GM12878 (cell line): ENCODE measurements at regions not wholly inside any gene's neighbourhood (a gene's known extent, or its start where the extent isn't known, plus 50 kb on each side); places are given as distances from the start of the nearest gene placed in this dataset.

Source experiments
- ATAC-seq: fragments of 200-7000 bp; cut with Tn5 transposase; 3 replicates; pipeline ENCODE4 v1.9.1; 2020; ENCODE audit warnings: mild to moderate bottlenecking, moderate library complexity
- BruUV-seq: library from RNA; stranded (reverse); fragments of 400-500 nt; replicated peaks from 2 replicates; lab custom pipeline; 2021; lab: Mats Ljungman, UMichigan
- CTCF ChIA-PET: fragments of 300-600 bp; sonication (Branson Sonifier 250); formaldehyde crosslinking; extraction: SDS; loops from one replicate; lab custom pipeline; 2021; ENCODE audit warnings: inconsistent platforms; lab: Yijun Ruan, JAX
- POLR2A ChIA-PET: fragments of 350-600 bp; formaldehyde crosslinking; extraction: SDS; loops from one replicate; lab custom pipeline; 2021; ENCODE audit warnings: inconsistent platforms; lab: Charles Lee
- RAD21 ChIA-PET: fragments of 300-600 bp; sonication (Branson Sonifier 250); formaldehyde crosslinking; loops from one replicate; lab custom pipeline; 2023; ENCODE audit warnings: antibody characterized with exemption; ENCODE audit not compliant: unreplicated experiment; lab: Charles Lee
- SMC1A ChIA-PET: fragments of 300-600 bp; sonication (Branson Sonifier 250); formaldehyde crosslinking; loops from one replicate; lab custom pipeline; 2023; ENCODE audit not compliant: unreplicated experiment, uncharacterized antibody; lab: Charles Lee
- DNase-seq: peaks from one replicate; pipeline ENCODE4 v3.0.0-alpha.2; 2011; ENCODE audit warnings: low read depth, low spot score
- FAIRE-seq: peaks from 3 replicates; lab custom pipeline; 2011; peaks lifted over from hg19 to GRCh38; lab: Jason Lieb, UNC
- H2AFZ ChIP-seq: 2 replicates; pipeline ENCODE4 v1.6.0; 2011; ENCODE audit warnings: low read depth, low read length, control low read depth; ENCODE audit not compliant: control insufficient read depth
- H3K27ac ChIP-seq: 2 replicates; pipeline ENCODE4 v1.5.1; 2011; ENCODE audit warnings: control low read depth; ENCODE audit not compliant: control insufficient read depth, insufficient read depth
- H3K27me3 ChIP-seq, 2 experiments: replicated peaks in 1 of 2; 2 replicates each; pipeline versions ENCODE4 v1.6.0 to v1.6.1; 2011; ENCODE audit warnings: low read length in 1 of 2; ENCODE audit not compliant: control insufficient read depth in 2 of 2, insufficient read depth in 2 of 2
- H3K36me3 ChIP-seq, 2 experiments: 2 replicates each; pipeline ENCODE4 v1.5.1; 2011; ENCODE audit warnings: low read length in 1 of 2; ENCODE audit not compliant: control insufficient read depth in 2 of 2, insufficient read depth in 2 of 2
- H3K4me1 ChIP-seq: 2 replicates; pipeline ENCODE4 v1.6.1; 2011; ENCODE audit warnings: mild to moderate bottlenecking, low read length, moderate library complexity, mixed read lengths; ENCODE audit not compliant: control insufficient read depth, insufficient read depth
- H3K4me2 ChIP-seq: 2 replicates; pipeline ENCODE4 v1.6.0; 2011; ENCODE audit warnings: control low read depth; ENCODE audit not compliant: control insufficient read depth, insufficient read depth
- H3K4me3 ChIP-seq: fragments of 200-600 bp; sonication (generic); 2 replicates; pipeline ENCODE4 v1.5.1; 2016
- H3K79me2 ChIP-seq: 2 replicates; pipeline ENCODE4 v1.6.0; 2011; ENCODE audit warnings: low read length; ENCODE audit not compliant: control insufficient read depth, insufficient read depth
- H3K9ac ChIP-seq: 2 replicates; pipeline ENCODE4 v1.8.0; 2011; ENCODE audit warnings: low read length, control low read depth, mixed read lengths; ENCODE audit not compliant: control insufficient read depth, insufficient read depth
- H3K9me3 ChIP-seq: replicated peaks from 3 replicates; pipeline ENCODE4 v1.5.1; 2011; ENCODE audit warnings: mild to moderate bottlenecking, low read length; ENCODE audit not compliant: control insufficient read depth, insufficient read depth
- H4K20me1 ChIP-seq: 2 replicates; pipeline ENCODE4 v1.6.0; 2011; ENCODE audit not compliant: control insufficient read depth, insufficient read depth
- ATF7 ChIP-seq: fragments of 450-650 bp; IDR thresholded peaks from 2 replicates; pipeline ENCODE4 v1.6.1; 2016; ENCODE audit warnings: low read depth, mild to moderate bottlenecking
- CBX3 ChIP-seq: fragments of 200-600 bp; sonication (generic); IDR thresholded peaks from 2 replicates; pipeline ENCODE4 v1.6.1; 2016; ENCODE audit warnings: low read depth, borderline replicate concordance
- ETV6 ChIP-seq, 2 experiments: fragments of 450-650 bp in 1 of 2; IDR thresholded peaks in 1 of 2; conservative IDR thresholded peaks in 1 of 2; 2 replicates each; pipeline ENCODE4 v1.6.1; 2014; ENCODE audit warnings: antibody characterized with exemption in 1 of 2, borderline replicate concordance in 1 of 2, low read depth in 1 of 2, mild to moderate bottlenecking in 1 of 2, moderate library complexity in 1 of 2
- HDAC2 ChIP-seq: fragments of 200-600 bp; sonication (generic); IDR thresholded peaks from 2 replicates; pipeline ENCODE4 v1.6.1; 2017
- NRF1 ChIP-seq: conservative IDR thresholded peaks from 2 replicates; pipeline ENCODE4 v1.6.1; 2011; ENCODE audit warnings: mild to moderate bottlenecking, low read depth, low read length, improper control_type of control experiment
- POLR2AphosphoS2 ChIP-seq: IDR thresholded peaks from 2 replicates; pipeline ENCODE4 v1.6.1; 2011; ENCODE audit warnings: low read depth, mild to moderate bottlenecking, low read length, improper control_type of control experiment, moderate library complexity
- WGBS: methylation state at CpG from one replicate; pipeline ENCODE4 v1.1.6; 2016; ENCODE audit warnings: low lambda C conversion rate; ENCODE audit not compliant: insufficient replicate concordance, insufficient coverage; ENCODE audit errors: missing lambda C conversion rate; 5-methylcytosine and 5-hydroxymethylcytosine counted together
- in situ Hi-C: fragments of 300-500 bp; cut with MboI; formaldehyde crosslinking; loops from 9 replicates; pipeline ENCODE4 v1.14.3; 2018; ENCODE audit warnings: mixed read lengths
- intact Hi-C: fragments of 100-400 bp; cut with micrococcal nuclease; formaldehyde crosslinking; loops from one replicate; pipeline ENCODE4 v1.14.2; 2022; ENCODE audit not compliant: unreplicated experiment
- TF ChIP-seq, protein P1 (sequence below): fragments of 450-650 bp; IDR thresholded peaks from 2 replicates; pipeline ENCODE4 v1.6.1; 2017; ENCODE audit warnings: borderline replicate concordance
- TF ChIP-seq, protein P2 (sequence below): fragments of 450-650 bp; IDR thresholded peaks from 2 replicates; pipeline ENCODE4 v1.6.1; 2017; ENCODE audit warnings: mild to moderate bottlenecking, moderate library complexity

- Histone ChIP-seq H3K4me1 (no peaks in the 10 kb centered on the region), H3K4me2 (no peak overlapping the region), H3K36me3 (no peaks in the 10 kb centered on the region), H3K9me3 (no peaks in the 10 kb centered on the region; the same call in 2 of the 3 replicates), H2AFZ (no peak overlapping the region), H4K20me1 (no peaks in the 10 kb centered on the region), H3K4me3 (no peak overlapping the region), H3K27me3 (no peaks in the 10 kb centered on the region), H3K9ac (no peak overlapping the region), H3K27ac (no peak overlapping the region), H3K79me2 (no peaks in the 10 kb centered on the region)
- BruUV-seq, result no TSS peak
- FAIRE-seq (no peak), ATAC-seq (no peak), DNase-seq (no peak)
- ChIA-PET RAD21 (no interaction called here), SMC1A (no interaction called here), POLR2A (no interaction called here), CTCF (no interaction called here)
- no peak for TF ChIP-seq CBX3
- TF ChIP-seq, protein P1, sequence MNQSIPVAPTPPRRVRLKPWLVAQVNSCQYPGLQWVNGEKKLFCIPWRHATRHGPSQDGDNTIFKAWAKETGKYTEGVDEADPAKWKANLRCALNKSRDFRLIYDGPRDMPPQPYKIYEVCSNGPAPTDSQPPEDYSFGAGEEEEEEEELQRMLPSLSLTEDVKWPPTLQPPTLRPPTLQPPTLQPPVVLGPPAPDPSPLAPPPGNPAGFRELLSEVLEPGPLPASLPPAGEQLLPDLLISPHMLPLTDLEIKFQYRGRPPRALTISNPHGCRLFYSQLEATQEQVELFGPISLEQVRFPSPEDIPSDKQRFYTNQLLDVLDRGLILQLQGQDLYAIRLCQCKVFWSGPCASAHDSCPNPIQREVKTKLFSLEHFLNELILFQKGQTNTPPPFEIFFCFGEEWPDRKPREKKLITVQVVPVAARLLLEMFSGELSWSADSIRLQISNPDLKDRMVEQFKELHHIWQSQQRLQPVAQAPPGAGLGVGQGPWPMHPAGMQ, result no peak
- no peak for TF ChIP-seq HDAC2
- no peak for TF ChIP-seq NRF1
- TF ChIP-seq, protein P2, sequence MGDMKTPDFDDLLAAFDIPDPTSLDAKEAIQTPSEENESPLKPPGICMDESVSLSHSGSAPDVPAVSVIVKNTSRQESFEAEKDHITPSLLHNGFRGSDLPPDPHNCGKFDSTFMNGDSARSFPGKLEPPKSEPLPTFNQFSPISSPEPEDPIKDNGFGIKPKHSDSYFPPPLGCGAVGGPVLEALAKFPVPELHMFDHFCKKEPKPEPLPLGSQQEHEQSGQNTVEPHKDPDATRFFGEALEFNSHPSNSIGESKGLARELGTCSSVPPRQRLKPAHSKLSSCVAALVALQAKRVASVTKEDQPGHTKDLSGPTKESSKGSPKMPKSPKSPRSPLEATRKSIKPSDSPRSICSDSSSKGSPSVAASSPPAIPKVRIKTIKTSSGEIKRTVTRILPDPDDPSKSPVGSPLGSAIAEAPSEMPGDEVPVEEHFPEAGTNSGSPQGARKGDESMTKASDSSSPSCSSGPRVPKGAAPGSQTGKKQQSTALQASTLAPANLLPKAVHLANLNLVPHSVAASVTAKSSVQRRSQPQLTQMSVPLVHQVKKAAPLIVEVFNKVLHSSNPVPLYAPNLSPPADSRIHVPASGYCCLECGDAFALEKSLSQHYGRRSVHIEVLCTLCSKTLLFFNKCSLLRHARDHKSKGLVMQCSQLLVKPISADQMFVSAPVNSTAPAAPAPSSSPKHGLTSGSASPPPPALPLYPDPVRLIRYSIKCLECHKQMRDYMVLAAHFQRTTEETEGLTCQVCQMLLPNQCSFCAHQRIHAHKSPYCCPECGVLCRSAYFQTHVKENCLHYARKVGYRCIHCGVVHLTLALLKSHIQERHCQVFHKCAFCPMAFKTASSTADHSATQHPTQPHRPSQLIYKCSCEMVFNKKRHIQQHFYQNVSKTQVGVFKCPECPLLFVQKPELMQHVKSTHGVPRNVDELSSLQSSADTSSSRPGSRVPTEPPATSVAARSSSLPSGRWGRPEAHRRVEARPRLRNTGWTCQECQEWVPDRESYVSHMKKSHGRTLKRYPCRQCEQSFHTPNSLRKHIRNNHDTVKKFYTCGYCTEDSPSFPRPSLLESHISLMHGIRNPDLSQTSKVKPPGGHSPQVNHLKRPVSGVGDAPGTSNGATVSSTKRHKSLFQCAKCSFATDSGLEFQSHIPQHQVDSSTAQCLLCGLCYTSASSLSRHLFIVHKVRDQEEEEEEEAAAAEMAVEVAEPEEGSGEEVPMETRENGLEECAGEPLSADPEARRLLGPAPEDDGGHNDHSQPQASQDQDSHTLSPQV, result no peak
- TF ChIP-seq ETV6 (conservative IDR thresholded peaks at IDR 0.05 in 1 of 2, IDR thresholded peaks at IDR 0.05 in 1 of 2; ENCODE audit: borderline replicate concordance in 1 of 2, low read depth in 1 of 2), result no peak
- no peak for TF ChIP-seq POLR2AphosphoS2
- TF ChIP-seq ATF7, result no peak
- in situ Hi-C loops, result no loop called here
- 34% methylated on average over 14 of the region's 14 CpGs for WGBS
- intact Hi-C loops, result no loop called here
Measured at GRCh38 chr10:3516234-3516922, 268.6 kb downstream of the KLF6 start.
